Activated T-helper 1 cell treated with anti-CD3 and anti-CD28 coated beads, Interleukin-2, amount 50 U/mL, for 16 hours (primary cell): ENCODE measurements at regions not wholly inside any gene's neighbourhood (a gene's known extent, or its start where the extent isn't known, plus 50 kb on each side); places are given as distances from the start of the nearest gene placed in this dataset.
"Not testable (repeated sequence)": the region's sequence is repeated elsewhere in the genome, so short reads cannot be mapped to it uniquely, and the experiment has no call there.

ENCODE experiments used
- DNase-seq, 2 donors: peaks; one replicate each; pipeline ENCODE4 v3.0.0-alpha.2; 2020; ENCODE audit warnings: low read depth in 1 of 2, low spot score in 1 of 2

- DNase-seq, result not testable (repeated sequence)
Observed at GRCh38 chr5:108532129-108532445, 150.2 kb upstream of the FBXL17 start.

GRCh38 chr5:108531367-108532128, 149.7 kb upstream of the FBXL17 start:
- DNase-seq, result no peak

GRCh38 chr5:108530706-108531105, 148.8 kb upstream of the FBXL17 start:
- no peak for DNase-seq

- DNase-seq, result no peak
Observed at GRCh38 chr5:108529381-108529780, 147.5 kb upstream of the FBXL17 start.

GRCh38 chr5:108528655-108529054, 146.8 kb upstream of the FBXL17 start:
- DNase-seq, result no peak

GRCh38 chr5:108524564-108524963, 142.7 kb upstream of the FBXL17 start:
- DNase-seq, result no peak

- DNase-seq, result no peak
Observed at GRCh38 chr5:108523360-108523759, 141.5 kb upstream of the FBXL17 start.

- no peak for DNase-seq
Observed at GRCh38 chr5:108521841-108522506, 140.1 kb upstream of the FBXL17 start.

- no peak for DNase-seq
Observed at GRCh38 chr5:108521011-108521700, 139.3 kb upstream of the FBXL17 start.

GRCh38 chr5:108516785-108517184, 134.9 kb upstream of the FBXL17 start:
- DNase-seq, result no peak

- no peak for DNase-seq
Observed at GRCh38 chr5:108515517-108516105, 133.7 kb upstream of the FBXL17 start.

- DNase-seq, result no peak
Observed at GRCh38 chr5:108508979-108509378, 127.1 kb upstream of the FBXL17 start.

- DNase-seq, result no peak
Observed at GRCh38 chr5:108507631-108508030, 125.7 kb upstream of the FBXL17 start.

- no peak for DNase-seq
Observed at GRCh38 chr5:108505608-108506007, 123.7 kb upstream of the FBXL17 start.

- no peak for DNase-seq
Observed at GRCh38 chr5:108504974-108505373, 123.1 kb upstream of the FBXL17 start.

GRCh38 chr5:108503986-108504385, 122.1 kb upstream of the FBXL17 start:
- DNase-seq, result no peak

GRCh38 chr5:108495615-108496014, 113.7 kb upstream of the FBXL17 start:
- not testable (repeated sequence) for DNase-seq

GRCh38 chr5:108487951-108488350, 106.1 kb upstream of the FBXL17 start:
- DNase-seq, result no peak

GRCh38 chr5:108484035-108484434, 102.1 kb upstream of the FBXL17 start:
- no peak for DNase-seq

- no peak for DNase-seq
Observed at GRCh38 chr5:108481355-108481931, 99.5 kb upstream of the FBXL17 start.

- DNase-seq, result no peak
Observed at GRCh38 chr5:108472237-108472636, 90.3 kb upstream of the FBXL17 start.

- DNase-seq, result no peak
Observed at GRCh38 chr5:108467563-108467962, 85.7 kb upstream of the FBXL17 start.
